ENCODE measurements at regions not wholly inside any gene's neighbourhood (a gene's known extent, or its start where the extent isn't known, plus 50 kb on each side); places are given as distances from the start of the nearest gene placed in this dataset.

- Histone ChIP-seq H3K36me3 (no peaks in the 10 kb centered on the region), H3K9me3 (ENCODE audit: severe bottlenecking) (no peaks in the 10 kb centered on the region), H3K27ac (no peak overlapping the region), H3K4me3 (ENCODE audit: low read depth, low read length) (no peak overlapping the region), H3K27me3 (ENCODE audit: insufficient read depth, low read depth, severe bottlenecking) (no peaks in the 10 kb centered on the region)
- no peak for TF ChIP-seq CTCF (IDR thresholded peaks at IDR 0.05; ENCODE audit: low read depth, low read length)
- DNase-seq: no peak
Observed at GRCh38 chr2:146579147-146579930, 1265.5 kb upstream of the ACVR2A start.

GRCh38 chr2:146576339-146577111, 1268.3 kb upstream of the ACVR2A start:
- Histone ChIP-seq H3K27ac (no peak overlapping the region), H3K27me3 (ENCODE audit: insufficient read depth, low read depth, severe bottlenecking) (no peaks in the 10 kb centered on the region), H3K4me3 (ENCODE audit: low read depth, low read length) (no peak overlapping the region), H3K36me3 (no peaks in the 10 kb centered on the region), H3K9me3 (ENCODE audit: severe bottlenecking) (no peaks in the 10 kb centered on the region)
- TF ChIP-seq CTCF (IDR thresholded peaks at IDR 0.05; ENCODE audit: low read depth, low read length): no peak
- DNase-seq: no peak

- no peak for TF ChIP-seq CTCF (IDR thresholded peaks at IDR 0.05; ENCODE audit: low read depth, low read length)
- H3K27ac ChIP-seq: no peak overlapping the region
Observed at GRCh38 chr2:146572598-146572997, 1272.2 kb upstream of the ACVR2A start.

GRCh38 chr2:146561996-146562395, 1282.8 kb upstream of the ACVR2A start:
- TF ChIP-seq CTCF (IDR thresholded peaks at IDR 0.05; ENCODE audit: low read depth, low read length): no peak
- H3K9me3 ChIP-seq (ENCODE audit: severe bottlenecking): no peaks in the 10 kb centered on the region
- DNase-seq: no peak
- H3K36me3 ChIP-seq: no peaks in the 10 kb centered on the region
- no peak overlapping the region for H3K4me3 ChIP-seq (ENCODE audit: low read depth, low read length)
- H3K27me3 ChIP-seq (ENCODE audit: insufficient read depth, low read depth, severe bottlenecking): no peaks in the 10 kb centered on the region
- no peak overlapping the region for H3K27ac ChIP-seq

More at GRCh38 chr2:146572598-146572997, 1272.2 kb upstream of the ACVR2A start:
- no peaks in the 10 kb centered on the region for H3K36me3 ChIP-seq
- H3K27me3 ChIP-seq (ENCODE audit: insufficient read depth, low read depth, severe bottlenecking): no peaks in the 10 kb centered on the region
- no peaks in the 10 kb centered on the region for H3K9me3 ChIP-seq (ENCODE audit: severe bottlenecking)
- no peak overlapping the region for H3K4me3 ChIP-seq (ENCODE audit: low read depth, low read length)
- no peak for DNase-seq

GRCh38 chr2:146547236-146547635, 1297.6 kb upstream of the ACVR2A start:
- no peak overlapping the region for H3K27ac ChIP-seq
- no peak for DNase-seq
- no peak overlapping the region for H3K4me3 ChIP-seq (ENCODE audit: low read depth, low read length)
- no peaks in the 10 kb centered on the region for H3K36me3 ChIP-seq
- TF ChIP-seq CTCF (IDR thresholded peaks at IDR 0.05; ENCODE audit: low read depth, low read length): no peak
- no peaks in the 10 kb centered on the region for H3K27me3 ChIP-seq (ENCODE audit: insufficient read depth, low read depth, severe bottlenecking)
- peaks cover 4% of the 10 kb centered on the region for H3K9me3 ChIP-seq (ENCODE audit: severe bottlenecking)

All from WERI-Rb-1 (cell line).